ENCODE measurements at regions not wholly inside any gene's neighbourhood (a gene's known extent, or its start where the extent isn't known, plus 50 kb on each side); places are given as distances from the start of the nearest gene placed in this dataset.
"Not testable (repeated sequence)": the region's sequence is repeated elsewhere in the genome, so short reads cannot be mapped to it uniquely, and the experiment has no call there.

DNA sequence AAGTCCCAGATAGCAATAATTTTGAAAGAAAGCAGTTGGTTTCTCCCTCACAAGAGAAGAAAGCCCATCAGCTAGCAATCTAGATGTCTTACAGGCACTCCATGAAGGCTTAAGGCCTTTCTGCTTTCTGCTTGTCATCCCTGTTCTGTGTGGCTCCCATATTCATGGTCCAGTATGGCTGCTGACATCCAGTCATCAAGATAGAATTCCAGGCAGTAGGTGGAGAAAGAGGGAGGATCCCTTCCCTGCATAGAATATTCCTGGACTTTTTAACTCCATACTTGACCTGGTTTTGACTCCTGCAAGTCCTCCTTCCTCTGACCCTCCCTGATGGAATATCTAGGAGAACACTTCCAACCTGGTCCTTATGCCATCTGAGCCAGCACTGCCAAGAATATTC, 389.9 kb upstream of the AKR1E2 start:
- no peak for DNase-seq

DNA sequence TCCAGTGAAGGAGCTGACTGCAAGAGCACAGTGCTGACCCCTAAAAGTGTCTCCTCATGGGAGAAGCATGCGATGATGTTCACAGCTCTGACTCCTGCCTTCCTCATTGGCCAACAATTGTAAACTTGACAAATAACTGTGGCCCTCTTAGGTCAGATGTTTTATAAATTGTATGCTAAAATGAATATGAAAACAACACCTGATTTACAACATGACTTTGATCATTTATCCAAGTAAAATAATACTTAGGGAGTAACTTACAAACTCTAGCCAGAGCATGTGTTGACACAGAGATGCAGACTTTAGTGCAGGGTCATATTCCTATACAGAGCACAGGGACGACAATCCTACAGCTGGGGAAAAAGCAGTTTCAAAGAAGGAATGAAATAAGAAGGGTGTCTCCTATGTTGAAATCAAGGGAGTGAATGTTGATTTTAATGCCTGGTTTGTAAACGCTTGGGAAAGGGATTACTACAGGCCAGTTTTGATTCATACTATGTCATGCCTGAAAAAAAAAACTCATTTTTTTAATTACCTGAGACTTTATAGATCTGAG, 391.4 kb upstream of the AKR1E2 start:
- DNase-seq = no peak

DNA sequence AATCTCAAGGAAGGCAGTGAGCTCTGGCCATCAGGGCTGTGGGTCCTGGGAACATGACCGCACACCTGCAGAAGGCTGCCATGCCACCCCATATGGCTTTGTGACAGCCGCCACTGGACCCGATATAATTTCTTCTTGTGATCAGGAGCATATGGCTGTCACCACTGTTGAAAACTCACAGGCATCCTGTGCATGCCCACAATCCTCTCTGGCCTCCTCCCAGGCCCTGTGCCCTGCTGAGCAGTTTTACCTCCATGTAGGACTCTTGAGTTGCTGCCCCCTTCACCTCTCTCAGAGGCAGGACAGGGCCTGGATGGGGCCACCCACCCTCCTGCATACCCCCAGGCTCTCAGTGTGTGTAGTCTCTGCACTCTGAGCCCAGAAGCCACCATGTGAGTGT, 391.9 kb upstream of the AKR1E2 start:
- DNase-seq = peak; percentile 30

DNA sequence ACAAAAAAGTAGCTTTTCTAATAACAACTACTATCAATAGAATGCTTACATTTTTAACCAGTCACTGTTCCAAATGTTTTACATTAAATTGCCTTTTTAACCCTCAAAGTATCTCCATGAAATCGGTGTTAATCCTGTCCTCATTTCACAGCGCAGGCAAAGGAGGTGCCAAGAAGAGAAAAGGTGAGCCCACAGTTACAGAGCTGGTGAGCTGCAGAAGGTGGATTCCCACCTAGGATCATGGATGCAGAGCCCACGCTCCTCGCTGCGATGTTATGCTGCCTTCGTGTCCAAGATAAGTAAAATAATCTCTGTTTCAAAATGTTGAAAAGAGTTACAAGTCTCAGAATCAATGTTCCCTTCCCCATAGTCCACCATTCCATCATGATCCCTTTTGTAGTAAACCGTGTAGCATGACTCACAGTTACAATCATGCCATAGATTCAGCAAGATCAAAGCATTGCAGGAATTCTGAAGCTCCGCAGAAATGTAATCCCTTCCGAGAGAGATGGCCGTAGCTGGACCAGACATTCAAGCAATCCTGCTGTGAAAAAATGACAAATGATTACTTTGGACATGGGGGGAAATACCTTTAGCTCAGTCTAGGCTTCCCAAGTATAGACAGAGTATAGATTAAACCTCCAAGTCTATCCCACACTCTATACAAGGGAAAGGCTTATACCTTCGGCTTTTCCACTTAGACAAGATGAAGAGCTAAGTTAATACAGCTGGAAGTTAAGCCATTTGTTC, 394.7 kb upstream of the AKR1E2 start:
- DNase-seq = no peak

DNA sequence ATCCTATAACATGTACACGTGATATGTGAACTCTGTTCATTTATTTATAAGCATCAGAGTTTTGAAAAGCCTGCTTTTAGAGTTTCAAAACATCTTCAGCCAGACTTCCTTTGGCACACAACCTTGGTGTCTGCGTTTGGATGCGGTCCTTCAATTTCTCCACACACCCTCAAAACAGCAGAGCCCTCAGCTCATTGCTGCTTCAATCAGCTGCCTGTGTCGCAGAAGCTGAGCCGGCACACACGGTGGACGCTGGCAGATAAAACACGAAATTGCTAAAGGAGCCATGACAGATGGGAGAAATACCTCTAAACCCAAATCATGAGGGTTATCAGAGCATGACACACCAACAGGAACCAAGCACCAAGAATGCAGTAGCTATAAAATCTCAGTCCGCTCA, 396.4 kb upstream of the AKR1E2 start:
- no peak for DNase-seq

DNA sequence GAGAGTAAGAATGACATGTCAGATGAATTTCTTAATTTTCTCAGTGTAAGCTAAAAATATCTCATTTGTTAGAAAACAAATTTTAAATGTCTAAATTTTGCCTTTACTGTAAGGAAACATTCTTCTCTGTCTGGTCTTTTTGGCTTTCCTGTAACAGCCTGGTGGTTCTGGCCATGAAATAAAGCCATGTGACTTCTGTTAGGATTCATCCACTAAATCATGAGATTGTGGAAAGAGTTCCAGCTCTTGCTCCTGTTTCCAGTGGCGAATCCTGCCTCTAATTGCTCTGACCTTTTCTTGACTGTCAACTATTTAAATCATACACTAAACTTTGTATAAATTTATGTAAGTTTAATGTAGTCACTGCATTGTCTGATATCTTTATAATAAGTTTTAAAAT, 398.5 kb upstream of the AKR1E2 start:
- DNase-seq = no peak

DNA sequence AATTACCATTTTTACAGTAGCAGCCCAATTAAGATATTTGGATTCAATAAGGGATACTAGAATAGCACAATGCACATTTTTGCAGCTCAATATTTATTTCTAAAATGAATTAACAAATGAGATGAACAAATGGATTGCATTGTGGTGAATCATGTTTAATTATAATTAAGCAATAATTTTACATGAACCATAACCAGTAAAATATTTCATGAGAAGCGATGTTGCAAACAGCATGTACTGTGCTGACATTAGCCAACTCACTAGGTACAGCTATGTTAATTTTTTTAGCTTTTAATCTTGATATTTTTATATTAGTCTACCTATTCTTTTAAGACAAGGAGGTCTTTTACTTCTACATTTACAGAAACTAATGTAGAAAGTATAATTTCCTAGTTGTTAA, 399.1 kb upstream of the AKR1E2 start:
- no peak for DNase-seq

DNA sequence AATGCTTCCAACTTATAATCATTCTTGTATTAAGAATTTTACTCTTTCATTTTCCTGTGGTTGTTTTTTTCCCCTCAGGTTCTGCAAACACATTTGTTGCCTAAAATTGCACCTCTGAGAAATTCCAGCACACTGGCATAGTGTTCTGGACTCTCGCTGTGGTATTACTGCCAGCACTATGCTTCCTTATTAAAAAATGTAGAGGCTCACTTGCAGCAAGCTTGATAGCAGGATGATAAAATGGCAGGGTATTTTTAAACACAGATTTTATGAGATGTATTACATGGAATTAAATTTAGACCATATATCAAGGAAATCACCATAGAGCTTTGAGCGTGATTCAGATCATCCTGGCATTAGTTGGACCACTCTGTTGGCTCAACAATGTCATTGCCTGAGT, 416.7 kb upstream of the AKR1E2 start:
- no peak for DNase-seq

DNA sequence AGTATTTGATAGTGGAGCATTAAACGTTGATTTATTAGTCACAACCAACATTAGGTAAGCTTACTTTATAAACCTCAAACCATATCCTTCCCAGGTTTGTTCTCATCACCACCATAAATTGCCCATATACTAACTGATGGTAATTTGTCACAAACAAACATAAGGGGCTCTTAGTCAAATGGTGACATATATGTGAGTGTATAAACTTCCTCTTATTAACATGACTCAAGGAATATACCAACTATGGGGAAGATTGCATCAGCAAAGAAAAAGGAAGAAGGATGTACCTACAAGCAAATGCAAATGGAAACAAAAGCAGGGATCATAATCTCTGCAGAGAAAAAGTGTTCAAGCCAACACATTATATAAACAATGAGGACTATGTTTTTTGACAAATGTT, 418.2 kb upstream of the AKR1E2 start:
- DNase-seq = no peak

DNA sequence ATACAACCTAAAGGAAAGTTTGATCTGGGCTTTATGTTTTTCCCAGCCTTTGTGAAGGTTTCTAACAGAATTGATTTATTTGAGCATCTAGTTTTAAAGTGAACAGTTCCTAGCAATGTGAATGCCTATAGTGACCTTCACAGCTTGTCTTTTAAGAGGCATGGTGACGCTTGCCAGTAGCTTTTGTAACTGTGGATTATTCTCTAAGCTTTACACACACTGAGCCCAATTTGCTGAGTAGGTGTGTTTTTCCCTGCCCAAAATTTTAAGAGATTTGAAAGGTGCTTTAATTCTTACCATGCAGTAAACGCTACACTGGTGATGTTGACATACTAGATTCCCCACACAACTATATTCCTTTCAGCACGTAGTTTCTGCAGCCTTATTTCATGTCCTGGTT, 420.2 kb upstream of the AKR1E2 start:
- DNase-seq = no peak

DNA sequence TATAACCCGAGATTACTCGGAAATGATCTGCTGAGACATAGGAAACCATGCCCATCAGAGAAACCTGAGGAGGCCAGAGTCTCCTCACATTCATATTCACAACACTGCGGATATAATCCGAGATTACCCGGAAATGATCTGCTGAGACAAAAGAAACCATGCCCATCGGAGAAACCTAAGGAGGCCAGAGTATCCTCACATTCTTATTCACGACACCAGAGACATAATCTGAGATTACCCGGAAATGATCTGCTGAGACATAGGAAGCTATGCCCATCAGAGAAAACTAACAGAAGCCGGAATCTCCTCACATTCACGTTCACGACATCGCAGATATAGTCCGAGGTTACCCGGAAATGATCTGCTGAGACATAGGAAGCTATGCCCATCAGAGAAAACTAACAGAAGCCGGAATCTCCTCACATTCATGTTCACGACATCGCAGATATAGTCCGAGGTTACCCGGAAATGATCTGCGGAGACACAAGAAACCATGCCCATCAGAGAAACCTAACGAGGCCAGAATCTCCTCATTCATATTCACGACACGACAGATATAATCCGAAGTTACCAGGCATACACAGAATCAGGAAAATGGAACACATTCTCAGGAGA, 422.3 kb upstream of the AKR1E2 start:
- no peak for DNase-seq

DNA sequence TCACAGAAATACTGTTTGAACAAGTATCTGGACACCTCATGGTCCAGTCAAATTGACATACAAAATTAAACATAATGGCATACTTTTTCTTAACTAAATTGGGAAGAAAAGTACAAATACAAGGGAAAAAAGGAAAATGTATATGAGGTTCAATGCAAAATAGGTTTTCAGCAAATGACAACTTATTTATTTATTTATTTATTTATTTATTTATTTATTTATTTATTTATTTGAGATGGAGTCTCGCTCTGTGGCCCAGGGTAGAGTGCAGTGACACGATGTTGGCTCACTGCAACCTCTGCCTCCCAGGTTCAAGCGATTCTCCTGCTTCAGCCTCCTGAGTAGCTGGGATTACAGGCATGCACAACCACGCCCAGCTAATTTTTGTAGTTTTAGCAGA, 424.9 kb upstream of the AKR1E2 start:
- DNase-seq = not testable (repeated sequence)

DNA sequence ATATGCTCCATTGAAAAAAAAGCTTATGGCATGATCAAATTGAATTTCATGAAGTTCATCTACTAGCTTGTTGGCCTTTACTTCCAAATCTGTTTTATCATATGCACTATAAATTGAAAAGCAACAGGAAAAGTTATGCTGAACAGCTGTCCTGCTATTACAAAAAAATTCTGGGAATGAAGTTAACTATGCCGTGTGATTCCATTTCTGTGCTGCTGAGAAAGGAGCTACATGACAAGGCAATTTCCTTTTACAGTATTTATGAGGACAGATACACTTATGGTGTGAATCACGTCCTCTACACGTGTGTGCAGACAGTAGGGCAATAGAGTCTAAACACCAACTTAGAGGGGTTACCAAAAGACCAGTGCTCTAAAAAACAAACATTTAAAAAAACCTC, 426.5 kb upstream of the AKR1E2 start:
- DNase-seq = no peak

DNA sequence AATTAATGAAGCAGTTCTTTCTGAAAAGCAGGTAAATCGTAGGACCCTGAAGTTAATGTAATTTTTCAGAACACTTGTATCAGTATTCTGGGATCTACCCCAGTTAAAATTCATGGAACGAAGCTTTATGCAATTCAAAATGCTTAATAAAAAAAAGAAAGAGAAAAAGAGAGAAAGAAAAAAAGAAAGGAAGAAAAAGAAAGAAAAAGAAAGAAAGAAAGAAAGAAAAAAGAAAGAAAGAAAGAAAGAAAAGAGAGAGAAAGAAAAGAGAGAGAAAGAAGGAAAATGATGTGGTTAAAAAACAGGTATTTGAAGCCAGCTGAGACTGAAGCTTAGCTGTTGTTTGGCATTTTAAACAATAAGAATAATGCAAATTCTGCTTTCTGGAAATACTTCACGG, 427.4 kb upstream of the AKR1E2 start:
- no peak for DNase-seq

DNA sequence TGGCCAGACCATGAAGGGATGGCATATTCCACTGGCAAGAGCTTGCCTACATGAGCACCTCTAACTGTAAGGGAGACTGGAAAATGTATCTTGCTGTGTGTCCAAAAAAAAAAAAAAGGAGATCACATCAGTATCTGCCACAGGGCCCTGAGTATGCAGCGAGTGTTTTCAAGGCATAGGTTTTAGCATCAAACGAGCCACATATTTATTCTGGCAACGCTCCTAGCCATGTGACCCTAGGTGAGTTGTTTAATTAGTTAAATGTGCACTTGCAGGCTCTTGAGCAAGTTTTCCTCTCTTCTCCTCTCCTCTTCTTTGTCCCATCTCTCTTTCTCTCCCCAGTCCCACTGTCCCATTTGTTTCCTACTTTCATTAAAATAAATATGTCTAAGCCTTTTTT, 428.7 kb upstream of the AKR1E2 start:
- DNase-seq = no peak

DNA sequence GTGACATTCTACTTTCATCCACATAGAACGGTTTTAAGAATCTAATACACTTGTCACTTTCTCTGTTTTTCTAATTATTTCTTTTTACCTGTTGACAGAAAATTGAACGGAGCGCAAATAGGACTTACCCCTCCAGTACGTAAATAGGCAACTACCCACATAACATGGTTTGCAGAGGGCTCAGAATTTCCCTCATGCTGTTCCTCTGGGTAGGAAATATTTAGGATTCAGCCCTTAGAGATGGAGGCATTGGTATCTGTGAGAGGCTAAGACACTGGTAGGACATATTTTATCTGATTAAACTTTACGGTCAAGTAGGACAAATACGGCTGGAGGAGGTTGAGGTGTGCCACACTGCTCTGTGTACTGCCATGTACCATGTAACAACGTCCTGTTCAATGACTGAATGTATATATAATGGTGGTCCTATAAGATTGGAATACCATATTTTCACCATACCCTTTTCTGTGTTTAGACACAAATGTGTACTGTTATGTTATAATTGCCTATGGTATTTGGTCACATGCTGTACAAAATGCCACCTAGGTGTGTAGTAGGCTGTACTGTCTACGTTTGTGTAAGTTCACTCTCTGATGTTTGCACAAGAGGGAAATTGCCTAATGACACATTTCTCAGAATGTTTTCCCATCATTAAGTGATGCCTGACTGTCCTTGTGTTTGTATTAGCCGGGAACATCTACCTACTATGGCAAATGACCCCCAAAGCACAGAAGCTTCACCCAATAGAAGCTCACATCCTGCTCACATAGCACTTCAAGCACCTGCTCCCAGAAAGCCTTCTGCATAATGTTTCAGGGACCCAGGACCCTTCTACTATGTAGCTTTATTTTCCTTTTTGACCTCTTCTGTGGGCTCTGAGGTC, 429.4 kb upstream of the AKR1E2 start:
- DNase-seq = no peak

DNA sequence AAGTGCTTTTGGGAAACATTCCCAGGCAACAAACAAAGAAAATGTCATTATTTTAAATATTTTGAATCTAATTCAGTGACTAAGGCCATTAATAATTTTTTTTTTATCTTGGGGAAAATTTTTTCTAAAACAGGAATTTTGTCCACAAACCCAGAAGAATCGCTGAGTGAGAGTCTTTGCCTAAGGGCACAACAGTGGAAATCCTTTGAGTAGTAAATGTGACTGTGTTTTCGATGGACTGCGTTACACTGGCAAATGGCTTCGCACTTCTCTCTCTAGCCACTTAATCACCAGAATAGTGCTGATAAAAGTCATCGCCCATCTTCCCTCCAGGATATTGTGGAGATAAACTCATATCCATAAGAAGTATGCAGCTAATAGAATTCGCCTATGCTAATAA, 430.3 kb upstream of the AKR1E2 start:
- DNase-seq = no peak

DNA sequence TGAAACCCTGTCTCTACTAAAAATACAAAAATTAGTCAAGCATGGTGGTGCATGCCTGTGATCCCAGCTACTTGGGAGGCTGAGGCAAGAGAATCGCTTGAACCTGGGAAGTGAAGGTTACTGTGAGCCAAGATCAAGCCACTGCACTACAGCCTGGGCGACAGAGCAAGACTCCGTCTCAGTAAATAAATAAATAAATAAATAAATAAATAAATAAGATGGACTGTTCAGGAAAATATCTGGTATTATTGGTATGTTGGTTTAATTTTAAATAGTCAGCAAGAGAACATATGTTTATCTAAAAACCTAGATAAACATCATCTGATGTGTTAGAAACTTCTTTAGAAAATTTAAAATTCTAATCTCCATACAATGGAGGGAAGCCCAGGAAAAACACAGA, 431.6 kb upstream of the AKR1E2 start:
- not testable (repeated sequence) for DNase-seq

DNA sequence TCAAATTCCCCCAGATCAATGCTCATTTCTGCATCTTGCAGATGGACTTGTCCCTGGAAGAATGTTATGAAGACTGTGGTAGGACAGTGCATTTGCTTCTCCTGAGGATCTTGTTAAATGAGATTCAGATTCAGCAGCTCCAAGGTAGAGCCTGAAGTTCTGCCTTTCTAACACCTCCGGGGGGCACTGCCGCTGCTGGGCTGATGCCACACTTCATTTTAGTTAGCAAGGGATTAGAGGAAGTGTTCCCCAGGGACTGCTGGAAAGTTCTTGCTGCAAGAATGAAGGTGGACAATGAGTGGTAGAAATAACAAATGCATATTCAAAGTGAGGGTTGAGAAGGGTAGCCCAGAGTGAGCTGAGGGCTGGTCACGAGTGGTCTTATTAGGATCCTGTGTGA, 434.3 kb upstream of the AKR1E2 start:
- no peak for DNase-seq

DNA sequence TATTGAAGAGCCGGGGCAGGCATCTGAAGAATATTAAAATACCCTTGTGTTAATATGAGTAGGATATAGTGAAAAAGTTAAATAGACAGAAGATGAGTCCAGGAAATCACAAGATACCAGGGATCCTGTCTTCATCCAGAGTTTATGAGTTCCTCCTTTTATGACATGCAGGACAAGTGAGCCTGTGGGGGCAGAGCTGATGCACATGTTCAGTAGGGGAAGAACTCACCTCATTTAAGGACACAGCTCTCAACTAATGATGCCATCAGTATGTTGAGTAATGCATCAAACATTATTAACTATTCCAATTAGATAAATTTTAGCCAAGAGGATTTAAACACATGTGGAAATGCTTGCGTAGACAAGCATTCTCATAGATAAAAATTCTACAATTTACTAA, 435.8 kb upstream of the AKR1E2 start:
- DNase-seq = no peak

DNA sequence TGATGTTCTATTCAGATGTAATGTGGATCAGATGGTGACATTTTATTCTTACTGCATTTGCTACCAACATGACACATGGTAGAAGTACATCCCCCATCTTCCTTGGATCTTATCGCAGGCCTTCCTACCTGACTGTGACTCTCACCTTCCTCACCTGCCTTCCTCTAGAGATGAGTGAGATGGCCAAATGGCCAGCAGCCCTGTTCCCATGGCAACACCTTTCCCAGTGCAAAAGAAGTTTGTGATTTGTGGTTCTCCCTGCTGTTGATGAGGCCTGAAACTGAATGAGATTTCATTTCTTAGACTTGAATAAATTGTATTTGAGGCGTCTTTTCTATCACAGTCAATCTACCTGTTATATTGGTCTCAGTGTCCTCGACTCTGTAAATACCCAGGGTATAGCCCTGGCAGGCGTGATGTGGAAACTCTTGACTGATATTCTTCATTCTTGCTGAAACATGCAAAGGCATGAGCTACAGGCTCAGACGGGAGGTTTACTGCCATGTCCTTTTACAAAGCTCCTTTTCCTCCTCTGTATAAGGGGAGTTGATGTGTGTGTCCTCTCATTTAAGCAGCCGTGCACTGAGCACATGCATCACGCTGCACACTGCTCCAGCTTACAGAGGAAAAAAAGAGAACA, 440.7 kb upstream of the AKR1E2 start:
- no peak for DNase-seq

DNA sequence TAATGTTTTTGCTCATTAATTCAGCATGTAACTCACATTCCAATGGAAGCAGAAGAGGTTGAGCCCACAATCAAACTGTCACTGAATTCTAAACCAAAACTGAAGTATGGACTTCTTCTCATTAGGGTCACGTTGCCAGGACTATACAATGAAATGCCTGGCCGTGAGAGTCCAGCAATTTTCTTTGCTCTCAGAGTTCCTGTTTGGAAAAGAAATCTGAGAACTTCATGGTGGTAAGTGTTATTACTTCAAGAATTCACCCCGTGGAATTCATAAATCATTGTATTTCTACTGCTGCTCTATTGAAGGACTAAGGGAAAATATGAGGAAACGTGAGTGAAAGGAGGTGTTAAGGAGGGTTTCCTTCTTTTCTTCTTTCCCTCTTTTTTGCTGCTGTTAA, 441.8 kb upstream of the AKR1E2 start:
- DNase-seq = no peak

DNA sequence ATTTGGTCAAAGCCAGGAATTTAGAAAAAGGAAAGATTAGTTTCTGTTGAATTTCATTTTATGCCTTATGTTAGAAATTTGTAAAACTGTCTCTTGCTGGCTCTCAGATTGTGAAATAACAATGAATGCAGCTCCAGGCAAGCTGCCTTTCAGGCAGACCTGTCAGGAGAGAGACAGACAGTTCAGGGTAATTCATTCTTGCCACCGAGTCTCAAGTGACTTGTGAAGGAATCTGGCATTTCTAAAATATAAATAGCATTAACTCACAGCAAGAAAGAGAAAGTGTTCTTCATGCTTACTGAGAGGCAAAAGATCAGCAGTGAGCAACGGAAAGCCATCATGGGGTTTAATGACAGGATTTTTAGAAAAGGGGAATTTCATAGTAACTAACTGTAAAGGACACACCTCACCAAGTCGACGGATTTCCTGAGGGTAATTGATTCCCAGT, 442.3 kb upstream of the AKR1E2 start:
- no peak for DNase-seq

Data from right kidney (tissue), 1 donor.